Astrocyte (in vitro differentiated cells and primary cell): ENCODE measurements at regions not wholly inside any gene's neighbourhood (a gene's known extent, or its start where the extent isn't known, plus 50 kb on each side); places are given as distances from the start of the nearest gene placed in this dataset.

Experiments
- CTCF ChIP-seq: IDR thresholded peaks from 2 replicates; pipeline ENCODE4 v1.5.1; 2011; ENCODE audit warnings: low read depth, mild to moderate bottlenecking, inconsistent platforms, low read length, moderate library complexity; ENCODE audit not compliant: insufficient read depth
- EZH2 ChIP-seq: IDR thresholded peaks from 2 replicates; pipeline ENCODE4 v1.6.1; 2012; ENCODE audit warnings: mild to moderate bottlenecking, low read length, inconsistent platforms; ENCODE audit not compliant: insufficient read depth

GRCh38 chr3:150346266-150346665 is 61.8 kb upstream of the TSC22D2 start:
- TF ChIP-seq CTCF (no peak), EZH2 (no peak)
